NCI-H524 treated with DMSO at 0.1 percent for 48 hours (cell line): ENCODE measurements at regions not wholly inside any gene's neighbourhood (a gene's known extent, or its start where the extent isn't known, plus 50 kb on each side); places are given as distances from the start of the nearest gene placed in this dataset.
"Not testable (repeated sequence)": the region's sequence is repeated elsewhere in the genome, so short reads cannot be mapped to it uniquely, and the experiment has no call there.

Experiments used
- DNase-seq: peaks from one replicate; lab custom pipeline; 2025; lab: John Stamatoyannopoulos, UW

DNA sequence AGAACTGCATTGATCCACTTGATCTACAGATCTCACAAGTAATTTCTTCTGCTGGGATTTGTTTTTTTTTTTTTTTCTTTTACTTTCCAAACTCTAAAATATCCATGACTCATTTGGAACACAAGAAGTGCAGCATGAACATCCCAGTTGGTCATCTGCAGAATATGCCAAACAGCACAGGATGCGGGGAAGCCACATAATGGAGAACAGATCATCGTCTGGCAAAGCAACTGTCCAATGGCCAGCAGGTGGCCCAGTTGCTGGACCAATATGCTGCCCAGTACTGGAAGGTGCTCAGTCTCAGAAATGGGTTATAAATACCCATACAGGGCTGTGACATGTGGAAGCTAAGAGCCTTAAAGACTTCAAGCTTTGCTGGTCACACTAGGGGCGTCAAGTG, 221.3 kb upstream of the TAS2R1 start:
- peak; percentile 83 for DNase-seq

DNA sequence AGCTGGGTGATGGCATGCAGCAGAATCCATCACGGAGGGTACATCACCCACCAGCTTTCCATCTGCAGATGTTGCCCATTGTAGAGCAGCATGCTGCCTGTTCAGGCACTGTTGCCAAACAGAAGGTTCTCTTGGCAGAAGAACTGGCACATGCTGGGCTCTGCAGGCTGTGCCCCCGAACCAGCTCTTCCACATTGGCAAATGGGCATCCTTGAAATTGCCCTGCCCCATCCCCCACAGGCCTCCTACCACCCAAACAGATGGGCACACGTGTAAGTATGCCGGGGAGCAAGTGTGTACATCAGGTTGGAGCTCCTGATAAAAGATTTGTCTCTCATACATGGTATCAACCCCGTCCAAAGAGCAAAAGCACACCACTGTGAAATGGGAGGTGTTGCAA, 220.3 kb upstream of the TAS2R1 start:
- DNase-seq: no peak

DNA sequence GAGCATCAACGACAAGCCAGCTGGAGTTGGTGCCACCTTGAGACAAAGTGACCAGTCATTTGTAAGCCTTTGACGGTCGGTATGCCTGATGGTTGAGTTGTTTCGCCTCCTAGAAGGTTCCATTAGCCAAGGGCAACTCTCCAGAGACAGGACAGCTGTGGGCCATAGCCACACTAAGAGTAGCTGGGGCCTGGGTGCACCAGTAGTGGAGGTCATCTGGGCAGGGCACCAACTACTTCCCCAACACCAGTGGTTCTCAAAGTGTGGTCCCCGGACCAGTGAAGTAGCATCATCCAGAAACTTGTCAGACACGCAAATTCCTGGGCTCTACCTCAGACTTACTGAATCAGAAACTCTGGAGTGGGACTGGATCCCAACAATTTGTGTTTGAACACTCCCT, 217.5 kb upstream of the TAS2R1 start:
- DNase-seq: no peak

DNA sequence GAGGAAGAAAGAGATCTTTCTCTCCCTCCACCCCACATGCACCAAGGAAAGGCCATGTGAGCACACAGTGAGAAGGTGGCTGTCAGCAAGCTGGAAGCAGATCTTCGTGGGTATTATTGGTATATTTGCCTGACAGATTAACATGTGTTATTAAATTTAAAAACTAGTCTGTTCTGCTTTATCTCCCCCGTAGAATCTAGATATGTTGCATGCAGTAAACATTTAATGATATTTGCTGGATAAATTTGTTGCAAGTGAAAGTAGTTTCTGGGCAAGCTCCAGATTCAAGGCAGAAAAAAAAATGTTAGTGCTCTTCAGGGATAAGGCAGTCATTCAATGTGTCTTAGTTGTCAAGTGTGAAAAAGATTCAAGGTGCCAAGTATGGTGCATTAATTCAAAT, 215.0 kb upstream of the TAS2R1 start:
- no peak for DNase-seq

DNA sequence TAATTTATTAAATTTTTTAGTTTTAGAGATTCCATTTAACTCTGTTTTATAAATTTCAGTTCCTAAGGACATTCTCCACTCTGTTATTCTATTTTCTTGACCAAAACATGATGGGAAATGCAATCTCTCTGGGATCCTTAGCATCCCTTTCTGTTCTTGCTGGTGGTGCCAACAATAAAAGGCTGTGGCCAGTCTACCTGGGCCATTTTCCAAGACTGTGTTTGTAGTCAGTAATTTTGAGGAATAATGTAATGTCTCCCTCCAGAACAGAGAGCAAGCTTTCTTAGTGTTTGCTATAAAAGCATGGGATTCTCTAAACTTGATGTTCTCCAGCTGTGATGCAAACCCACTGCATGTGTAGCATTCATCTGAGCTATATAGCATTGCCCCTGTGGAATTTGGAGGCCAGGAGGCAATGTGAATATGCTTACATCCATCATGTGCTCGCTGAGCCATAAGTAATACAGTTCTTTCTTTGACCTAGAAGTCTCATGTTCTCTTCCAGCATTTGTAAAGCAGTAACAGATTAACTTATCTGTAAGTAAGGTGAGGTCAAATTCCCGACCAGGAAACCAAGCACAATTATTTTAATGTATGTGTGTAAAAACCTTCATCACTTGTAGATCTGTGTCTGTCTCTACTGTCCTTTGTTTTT, 211.5 kb upstream of the TAS2R1 start:
- DNase-seq: no peak

GRCh38 chr5:9838916-9839315, 208.8 kb upstream of the TAS2R1 start:
- DNase-seq: peak; percentile 58

DNA sequence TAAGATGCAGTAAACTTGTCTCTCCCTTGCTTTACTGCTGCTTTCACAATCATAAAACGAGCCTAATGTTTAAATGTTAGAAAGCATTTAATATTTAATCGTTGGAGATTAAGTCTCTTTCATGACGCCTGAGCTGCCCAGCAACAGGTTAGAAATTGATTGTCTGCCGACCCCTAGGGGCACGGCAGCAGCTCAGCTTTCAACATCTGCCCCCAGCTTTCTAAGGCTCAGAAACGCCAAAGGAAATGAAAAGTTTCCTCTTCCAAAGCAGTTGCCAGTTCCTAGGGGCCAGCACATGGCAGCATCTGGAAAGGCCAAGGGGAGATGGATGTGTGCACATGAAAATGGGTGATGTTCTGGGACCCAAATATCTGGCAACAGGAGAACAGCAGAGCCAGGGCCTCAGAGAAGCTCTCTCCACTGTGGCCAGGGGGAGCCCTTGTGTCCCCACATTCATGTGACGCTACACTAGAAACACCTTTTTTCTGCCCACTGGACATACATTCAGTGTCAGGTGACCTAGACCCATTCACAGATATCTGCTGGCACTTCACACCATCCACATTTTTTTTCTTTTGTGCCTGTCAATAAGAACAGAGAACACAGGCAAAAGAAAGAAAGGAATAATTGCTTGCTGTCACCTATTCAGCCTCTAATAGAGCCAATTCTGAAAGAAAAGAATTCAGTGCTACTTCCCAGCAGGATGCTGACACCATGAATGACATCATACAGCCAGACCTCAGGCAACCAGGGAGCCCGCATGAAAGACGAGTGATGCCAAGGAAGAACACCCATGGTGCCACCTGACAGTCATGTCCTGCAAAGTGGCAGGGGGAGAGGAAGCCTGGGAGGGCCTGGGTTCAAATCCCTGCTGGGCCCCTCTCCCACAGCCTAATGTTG, 205.0 kb upstream of the TAS2R1 start:
- DNase-seq: no peak

DNA sequence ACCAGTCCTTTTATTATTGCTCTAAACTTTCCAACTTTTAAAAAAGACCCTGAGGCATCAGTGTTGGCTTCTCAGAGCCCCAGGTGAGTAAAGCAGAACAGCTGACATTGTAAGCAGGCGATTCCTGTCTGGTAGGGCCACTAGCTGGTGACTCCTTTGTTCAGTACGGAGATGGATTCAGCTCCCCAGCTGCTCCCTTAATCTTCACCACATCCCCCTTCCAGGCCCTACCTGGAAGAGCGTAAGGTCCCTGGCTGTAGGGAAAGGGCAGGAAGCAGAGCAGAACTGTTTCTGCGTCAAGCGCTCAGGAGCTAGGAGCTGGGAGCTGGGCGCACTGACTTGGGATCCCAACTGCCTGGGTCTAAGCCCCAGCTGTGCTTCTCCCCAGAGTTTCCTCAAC, 203.7 kb upstream of the TAS2R1 start:
- no peak for DNase-seq

- DNase-seq: no peak
Measured at GRCh38 chr5:9832921-9833320, 202.8 kb upstream of the TAS2R1 start.

- DNase-seq: no peak
Measured at GRCh38 chr5:9831823-9832222, 201.7 kb upstream of the TAS2R1 start.

DNA sequence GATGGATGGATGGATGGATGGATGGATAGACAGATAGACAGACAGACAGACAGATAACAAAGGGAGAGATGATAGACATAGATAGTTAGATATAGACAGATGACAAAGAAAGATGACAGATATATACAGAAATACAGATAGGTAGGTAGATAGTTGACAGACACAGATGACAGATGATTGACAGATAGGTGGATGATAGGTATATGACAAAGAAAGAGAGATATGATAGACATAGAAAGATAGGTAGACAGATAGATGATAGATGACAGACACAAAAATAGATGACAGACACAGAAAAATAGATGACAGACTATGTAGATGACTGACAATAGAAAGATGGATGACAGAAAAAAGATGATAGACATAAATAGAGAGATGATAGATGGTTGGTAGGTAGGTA, 200.0 kb upstream of the TAS2R1 start:
- DNase-seq: no peak

DNA sequence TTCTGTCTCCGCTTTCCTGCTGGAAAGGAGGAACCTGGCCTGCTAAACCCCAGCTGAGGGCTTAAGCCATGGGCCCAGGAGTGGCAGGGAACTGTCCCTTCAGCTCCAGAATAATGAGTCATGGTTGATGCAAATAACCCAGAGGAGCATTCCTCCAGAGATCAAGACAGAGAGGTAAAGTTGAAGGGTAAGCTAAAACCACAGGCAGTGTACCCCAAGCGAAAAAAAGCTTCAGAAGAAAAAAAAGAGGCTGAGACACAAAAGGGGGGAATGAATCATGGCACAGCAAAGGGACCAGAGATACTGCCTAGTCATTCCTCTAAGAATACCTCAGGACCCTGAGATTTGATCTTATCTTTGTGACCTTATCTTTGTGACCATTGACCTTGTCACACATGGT, 199.5 kb upstream of the TAS2R1 start:
- no peak for DNase-seq

DNA sequence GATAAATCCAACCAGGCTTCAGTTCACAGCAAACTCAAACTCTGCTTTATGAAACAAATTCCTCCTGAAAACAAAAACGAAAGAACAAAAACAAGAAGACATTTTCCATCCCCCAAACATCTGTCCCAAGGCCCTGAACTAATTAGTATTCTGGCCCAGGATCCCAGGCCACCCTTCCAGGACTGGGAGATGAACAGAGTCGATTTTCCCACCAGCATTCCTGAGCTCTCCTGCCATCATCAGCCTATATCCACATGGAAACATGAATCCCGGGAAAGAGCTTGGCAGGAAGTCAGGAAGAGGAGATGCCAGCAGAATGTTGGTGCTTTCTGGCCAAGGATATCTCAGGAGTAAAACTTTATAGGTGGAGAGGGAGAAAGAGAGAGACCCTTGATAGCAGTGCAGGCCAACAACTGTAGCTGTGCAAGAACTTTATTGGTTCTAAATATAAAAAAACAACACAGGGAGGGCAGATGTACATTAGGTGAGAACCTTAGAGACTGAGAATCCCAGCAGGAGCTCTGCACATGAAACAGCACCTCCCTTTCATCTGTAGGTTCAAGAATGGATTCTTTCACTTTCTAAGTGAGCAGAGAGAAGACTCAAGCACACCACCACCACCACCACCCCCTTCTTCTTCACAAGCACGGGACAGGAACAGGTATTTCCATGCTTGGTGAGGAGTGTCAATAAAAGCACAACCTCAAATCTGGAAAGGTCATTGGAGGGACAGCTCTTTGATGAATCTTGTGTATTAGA, 190.7 kb upstream of the TAS2R1 start:
- no peak for DNase-seq

DNA sequence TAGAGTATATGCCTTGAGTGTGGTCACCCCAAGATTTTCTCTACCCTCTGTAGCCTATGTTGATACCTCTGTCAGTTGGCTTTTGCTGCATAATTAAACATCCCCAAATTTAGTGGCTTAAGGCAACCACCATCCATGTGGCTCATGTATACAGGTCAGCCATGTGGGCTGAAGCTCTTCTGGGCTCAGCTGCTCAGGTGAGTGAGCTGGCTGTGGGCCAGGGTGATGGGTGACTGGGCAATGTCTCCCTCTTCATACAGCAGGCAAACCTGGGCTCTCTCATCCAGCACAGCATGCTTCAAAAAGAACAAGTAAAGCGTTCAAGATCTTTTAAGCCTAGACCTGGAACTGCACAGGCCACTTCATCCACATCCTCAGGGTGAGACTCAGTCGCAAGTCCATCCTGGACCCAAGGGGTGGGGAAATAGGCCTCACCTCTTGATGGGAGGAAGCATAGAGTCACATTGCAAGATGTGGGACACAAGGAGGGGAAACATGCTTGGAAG, 188.2 kb upstream of the TAS2R1 start:
- DNase-seq: no peak

DNA sequence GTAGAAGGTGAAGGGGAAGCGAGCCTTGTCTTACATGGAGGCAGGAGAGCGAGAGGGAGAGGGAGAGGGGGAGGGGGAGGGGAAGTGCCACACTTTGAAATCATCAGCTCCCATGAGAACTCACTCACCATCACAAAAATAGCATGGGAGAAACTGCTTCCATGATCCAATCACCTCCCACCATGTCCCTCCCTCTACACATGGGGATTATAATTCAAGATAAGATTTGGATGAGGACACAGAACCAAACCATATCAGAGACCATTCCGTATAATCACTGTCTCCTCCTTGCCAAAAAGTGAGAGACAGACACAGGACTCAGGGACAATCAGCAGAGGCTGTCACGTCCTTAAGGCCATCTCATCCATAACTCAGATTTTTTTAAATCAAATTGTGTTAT, 187.7 kb upstream of the TAS2R1 start:
- DNase-seq: no peak

DNA sequence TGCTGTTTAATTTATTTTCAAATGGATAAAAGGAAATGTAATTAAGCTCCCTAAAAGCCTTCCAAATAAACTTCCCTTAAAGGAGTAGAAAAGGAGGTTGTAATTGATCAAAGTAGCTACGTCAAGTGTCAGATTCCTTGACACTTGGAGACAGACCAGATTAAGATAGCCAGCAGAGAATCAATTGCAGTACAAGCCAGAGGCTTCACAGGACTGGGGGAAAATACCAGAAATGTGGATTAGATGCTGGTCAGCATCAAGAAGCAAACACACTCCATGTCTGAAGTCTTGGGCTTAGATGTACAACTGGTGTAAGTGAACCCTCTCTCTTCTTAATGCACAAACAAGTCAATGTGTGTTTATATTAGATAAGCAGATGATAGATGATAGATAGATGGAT, 184.9 kb upstream of the TAS2R1 start:
- DNase-seq: no peak

DNA sequence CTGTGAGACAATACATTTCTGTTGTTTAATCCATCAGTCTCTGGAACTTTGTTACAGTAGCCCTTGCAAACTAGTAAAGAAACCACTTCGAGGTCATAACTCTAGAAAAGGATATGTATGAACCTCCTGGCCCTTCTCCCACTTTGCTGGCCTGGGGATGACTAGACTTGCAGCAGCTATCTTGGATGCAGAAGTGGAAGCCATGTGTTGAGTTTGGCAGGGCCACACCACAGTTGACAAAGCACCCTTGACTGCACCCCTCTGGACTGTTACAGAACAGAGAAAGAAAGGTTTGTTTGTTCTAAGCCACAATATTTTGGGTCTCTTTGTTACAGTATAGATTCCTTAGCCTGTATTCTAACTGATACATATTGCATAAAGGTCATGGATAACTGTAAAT, 183.2 kb upstream of the TAS2R1 start:
- no peak for DNase-seq

- not testable (repeated sequence) for DNase-seq
Measured at GRCh38 chr5:9807366-9807765, 177.2 kb upstream of the TAS2R1 start.

- no peak for DNase-seq
Measured at GRCh38 chr5:9801908-9802307, 171.8 kb upstream of the TAS2R1 start.

DNA sequence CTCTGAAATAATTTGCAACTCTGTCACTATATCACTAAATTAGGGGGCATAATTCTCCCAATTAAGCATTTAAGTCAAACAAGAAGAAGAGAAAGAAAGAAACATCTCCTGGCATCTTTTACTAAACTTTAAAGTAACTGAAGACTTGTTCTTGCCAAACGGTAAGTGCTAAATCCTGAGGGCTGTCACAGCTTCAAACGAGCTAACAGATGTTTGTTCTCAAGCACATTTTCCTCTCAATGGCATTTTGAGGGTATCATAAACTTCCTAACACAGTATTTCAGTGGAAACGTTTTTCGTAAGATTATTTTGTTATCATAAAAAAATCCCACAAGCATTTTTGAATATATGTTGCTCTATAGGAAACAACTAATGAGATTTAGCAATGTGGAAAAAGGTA, 169.5 kb upstream of the TAS2R1 start:
- no peak for DNase-seq

- no peak for DNase-seq
Measured at GRCh38 chr5:9790276-9790675, 160.1 kb upstream of the TAS2R1 start.

DNA sequence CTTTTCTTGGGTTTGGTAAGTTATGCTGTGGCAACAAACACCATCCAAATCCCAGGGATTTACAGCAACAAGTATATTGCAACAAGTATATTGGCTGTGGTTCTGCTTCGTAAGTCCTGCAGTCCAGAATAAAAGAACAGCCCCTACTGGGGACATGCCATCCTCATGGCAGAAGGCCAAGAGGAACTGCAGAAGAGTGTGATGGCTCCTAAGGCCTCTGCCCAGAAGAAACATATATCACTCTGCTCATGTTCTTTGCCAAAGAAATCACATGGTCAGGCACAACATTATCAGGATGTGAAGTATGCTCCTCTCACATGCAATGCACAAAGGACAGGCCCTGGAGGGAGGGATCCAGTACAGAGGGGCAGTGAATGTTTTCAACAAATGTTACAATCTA, 159.6 kb upstream of the TAS2R1 start:
- no peak for DNase-seq
